ENCODE measurements at regions not wholly inside any gene's neighbourhood (a gene's known extent, or its start where the extent isn't known, plus 50 kb on each side); places are given as distances from the start of the nearest gene placed in this dataset.
"Not testable (repeated sequence)": the region's sequence is repeated elsewhere in the genome, so short reads cannot be mapped to it uniquely, and the experiment has no call there.

DNA sequence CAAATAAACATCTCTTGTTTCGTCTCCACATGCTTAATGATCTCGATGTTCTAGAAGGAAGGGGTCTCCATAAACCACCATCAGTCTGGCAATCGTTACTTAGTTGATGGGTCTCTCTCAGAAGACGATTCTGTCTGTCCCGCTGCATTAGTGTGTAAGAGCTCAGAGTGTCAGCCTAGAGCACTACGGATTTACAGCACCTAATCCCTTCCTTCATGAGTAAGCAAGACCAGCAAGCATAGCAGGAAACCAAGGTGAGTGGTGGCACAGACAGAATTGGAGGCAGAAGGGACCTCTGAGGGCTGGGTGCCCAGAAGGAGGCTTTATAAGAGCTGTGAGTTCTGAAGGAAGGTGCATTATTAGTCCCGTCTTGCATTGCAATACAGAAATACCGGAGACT is 440.1 kb downstream of the RBFOX1 start:
- Mint-ChIP-seq H3K27me3 (ENCODE audit: insufficient read depth) (no peaks in the 10 kb centered on the region), H3K4me1 (peaks cover 1% of the 10 kb centered on the region), H3K27ac (no peak overlapping the region), H3K9me3 (no peaks in the 10 kb centered on the region), H3K36me3 (ENCODE audit: low read depth) (no peaks in the 10 kb centered on the region), H3K4me3 (no peak overlapping the region)
- Histone ChIP-seq H3K27ac (ENCODE audit: low read depth, low read length) (no peak overlapping the region), H3K4me3 (ENCODE audit: low read length) (no peak overlapping the region), H3K9ac (ENCODE audit: extremely low read depth, low read length, poor library complexity, severe bottlenecking) (no peak overlapping the region), H3K9me3 (ENCODE audit: control insufficient read depth, low read length) (no peaks in the 10 kb centered on the region), H3K4me1 (ENCODE audit: control insufficient read depth, insufficient read depth, low read length) (no peaks in the 10 kb centered on the region), H3K36me3 (ENCODE audit: control insufficient read depth, insufficient read depth, low read length) (no peaks in the 10 kb centered on the region), H3K27me3 (ENCODE audit: control insufficient read depth, insufficient read depth, low read length, poor library complexity, severe bottlenecking) (no peaks in the 10 kb centered on the region)
- 89 to 91% methylated on average over 8 of the region's 8 CpGs for WGBS, 2 experiments (ENCODE audit: insufficient coverage in 1 of 2, insufficient read length in 1 of 2)
- no peak for DNase-seq
- TF ChIP-seq CTCF (conservative IDR thresholded peaks at IDR 0.05), result no peak

- H3K9ac ChIP-seq (ENCODE audit: extremely low read depth, low read length, poor library complexity, severe bottlenecking); H3K27me3 Mint-ChIP-seq (ENCODE audit: insufficient read depth); H3K36me3 ChIP-seq (ENCODE audit: control insufficient read depth, insufficient read depth, low read length); DNase-seq; H3K4me1 ChIP-seq (ENCODE audit: control insufficient read depth, insufficient read depth, low read length); H3K4me3 Mint-ChIP-seq; H3K9me3 Mint-ChIP-seq; H3K27ac Mint-ChIP-seq; H3K4me3 ChIP-seq (ENCODE audit: low read length); H3K36me3 Mint-ChIP-seq (ENCODE audit: low read depth); H3K27me3 ChIP-seq (ENCODE audit: control insufficient read depth, insufficient read depth, low read length, poor library complexity, severe bottlenecking); H3K27ac ChIP-seq (ENCODE audit: low read depth, low read length); H3K9me3 ChIP-seq (ENCODE audit: control insufficient read depth, low read length): not testable (repeated sequence)
- peaks cover 25% of the 10 kb centered on the region for H3K4me1 Mint-ChIP-seq
- 89 to 94% methylated on average over 3 to 5 of the region's 6 CpGs for WGBS, 2 experiments (ENCODE audit: insufficient coverage in 1 of 2, insufficient read length in 1 of 2)
Observed at GRCh38 chr16:7769091-7769490, 436.4 kb downstream of the RBFOX1 start.

DNA sequence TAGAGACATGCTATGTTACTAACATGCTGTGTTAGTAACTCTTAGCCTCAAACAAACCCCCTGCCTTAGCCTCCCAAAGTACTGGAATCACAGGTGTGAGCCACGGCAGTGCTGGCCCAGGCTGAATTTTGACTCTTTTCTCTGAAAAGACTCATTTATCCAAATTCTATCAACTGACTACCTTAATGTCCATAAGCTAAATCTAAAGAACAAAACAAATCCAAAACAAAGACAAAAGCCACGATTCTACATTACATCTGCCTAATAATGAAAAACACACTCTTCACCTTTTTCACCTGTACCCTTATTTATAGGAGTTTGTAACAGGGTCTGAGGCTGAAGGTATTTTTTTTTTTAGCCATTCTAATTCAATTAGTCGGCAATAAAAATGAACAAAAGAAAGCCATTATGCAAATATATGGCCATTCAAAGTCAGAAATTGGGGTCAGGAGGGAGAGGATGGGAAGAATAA is 432.5 kb downstream of the RBFOX1 start:
- no peak overlapping the region for H3K4me3 Mint-ChIP-seq
- peaks cover 17% of the 10 kb centered on the region for H3K27me3 Mint-ChIP-seq (ENCODE audit: insufficient read depth)
- no peaks in the 10 kb centered on the region for H3K9me3 ChIP-seq (ENCODE audit: control insufficient read depth, low read length)
- WGBS, 2 experiments (ENCODE audit: insufficient coverage in 1 of 2, insufficient read length in 1 of 2), result 43% methylated on average over 3 of the region's 3 CpGs; no CpG with 5 or more reads in 1 of the 2 experiments
- TF ChIP-seq CTCF (conservative IDR thresholded peaks at IDR 0.05), result no peak
- H3K4me3 ChIP-seq (ENCODE audit: low read length), result no peak overlapping the region
- no peaks in the 10 kb centered on the region for H3K36me3 ChIP-seq (ENCODE audit: control insufficient read depth, insufficient read depth, low read length)
- no peaks in the 10 kb centered on the region for H3K36me3 Mint-ChIP-seq (ENCODE audit: low read depth)
- no peaks in the 10 kb centered on the region for H3K27me3 ChIP-seq (ENCODE audit: control insufficient read depth, insufficient read depth, low read length, poor library complexity, severe bottlenecking)
- H3K9ac ChIP-seq (ENCODE audit: extremely low read depth, low read length, poor library complexity, severe bottlenecking), result no peak overlapping the region
- H3K4me1 ChIP-seq (ENCODE audit: control insufficient read depth, insufficient read depth, low read length), result no peaks in the 10 kb centered on the region
- DNase-seq, result no peak
- peaks cover 43% of the 10 kb centered on the region for H3K4me1 Mint-ChIP-seq
- no peaks in the 10 kb centered on the region for H3K9me3 Mint-ChIP-seq
- no peak overlapping the region for H3K27ac ChIP-seq (ENCODE audit: low read depth, low read length)
- peak overlapping the region; percentile 42 for H3K27ac Mint-ChIP-seq

GRCh38 chr16:7763111-7763510 is 430.5 kb downstream of the RBFOX1 start:
- Histone ChIP-seq H3K4me3 (ENCODE audit: low read length) (no peak overlapping the region), H3K36me3 (ENCODE audit: control insufficient read depth, insufficient read depth, low read length) (no peaks in the 10 kb centered on the region), H3K27me3 (ENCODE audit: control insufficient read depth, insufficient read depth, low read length, poor library complexity, severe bottlenecking) (no peaks in the 10 kb centered on the region), H3K9ac (ENCODE audit: extremely low read depth, low read length, poor library complexity, severe bottlenecking) (no peak overlapping the region), H3K27ac (ENCODE audit: low read depth, low read length) (no peak overlapping the region), H3K4me1 (ENCODE audit: control insufficient read depth, insufficient read depth, low read length) (no peaks in the 10 kb centered on the region), H3K9me3 (ENCODE audit: control insufficient read depth, low read length) (no peaks in the 10 kb centered on the region)
- Mint-ChIP-seq H3K9me3 (no peaks in the 10 kb centered on the region), H3K27ac (no peak overlapping the region), H3K4me3 (no peak overlapping the region), H3K27me3 (ENCODE audit: insufficient read depth) (peaks cover 22% of the 10 kb centered on the region), H3K36me3 (ENCODE audit: low read depth) (no peaks in the 10 kb centered on the region), H3K4me1 (peaks cover 43% of the 10 kb centered on the region)
- 80% methylated on average over 7 to 8 of the region's 8 CpGs for WGBS, 2 experiments (ENCODE audit: insufficient coverage in 1 of 2, insufficient read length in 1 of 2)
- TF ChIP-seq CTCF (conservative IDR thresholded peaks at IDR 0.05), result no peak
- no peak for DNase-seq

Data from endodermal cell (in vitro differentiated cells).